ENCODE measurements at regions not wholly inside any gene's neighbourhood (a gene's known extent, or its start where the extent isn't known, plus 50 kb on each side); places are given as distances from the start of the nearest gene placed in this dataset.
"Not testable (repeated sequence)": the region's sequence is repeated elsewhere in the genome, so short reads cannot be mapped to it uniquely, and the experiment has no call there.

DNA sequence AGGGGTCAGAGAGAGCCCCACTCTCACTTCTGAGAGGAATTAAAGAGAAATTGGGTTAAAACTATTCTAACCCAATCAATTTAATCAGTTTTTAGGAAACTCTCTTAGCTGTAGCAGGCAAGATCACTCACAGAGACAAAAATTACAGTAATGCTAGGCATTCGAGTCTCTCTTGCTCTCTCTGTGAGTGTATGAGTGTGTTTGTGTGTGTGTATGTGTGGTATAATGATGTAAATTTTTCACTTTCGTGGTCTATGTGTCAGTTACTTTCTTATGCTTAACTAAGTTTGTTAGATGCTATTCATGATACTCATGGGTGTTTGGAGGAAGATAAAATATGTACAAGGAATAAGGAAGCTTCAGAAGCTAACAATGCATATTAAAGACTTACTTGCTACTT, 131.3 kb downstream of the FASLG start:
- DNase-seq (ENCODE audit: extremely low spot score), result no peak
- CTCF ChIA-PET, result interaction anchor here (0.8 kb wide), 1 partner anchor 9 kb away, joined by 3 read pairs; no protein-coding TSS in a partner anchor
- TF ChIP-seq FOXM1 (IDR thresholded peaks at IDR 0.05; ENCODE audit: borderline replicate concordance) (no peak), LEF1 (IDR thresholded peaks at IDR 0.05; ENCODE audit: borderline replicate concordance) (no peak)
- POLR2A ChIA-PET, result no interaction called here

DNA sequence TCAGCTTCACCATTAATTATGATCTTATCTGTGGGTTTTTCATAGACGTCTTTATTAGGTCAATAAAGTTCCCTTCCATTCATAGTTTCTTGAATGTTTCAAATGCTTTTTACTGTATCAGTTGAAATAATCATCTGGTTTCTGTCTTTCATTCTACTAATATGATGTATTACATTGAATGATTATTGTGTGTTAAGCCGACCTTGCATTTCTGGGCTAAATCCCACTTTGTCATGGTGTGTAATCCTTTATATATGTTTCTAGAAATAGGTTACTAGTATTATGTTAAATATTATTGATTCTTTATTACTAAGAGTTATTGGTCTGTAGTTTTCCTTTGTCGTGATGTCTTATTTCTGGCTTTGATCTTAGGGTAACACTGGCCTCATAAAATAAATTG, 134.9 kb downstream of the FASLG start:
- POLR2A ChIA-PET, result no interaction called here
- TF ChIP-seq SUZ12 (IDR thresholded peaks at IDR 0.05) (no peak), FOXM1 (IDR thresholded peaks at IDR 0.05; ENCODE audit: borderline replicate concordance) (no peak), NFRKB (IDR thresholded peaks at IDR 0.05) (no peak), ELF4 (IDR thresholded peaks at IDR 0.05) (no peak), SP1 (IDR thresholded peaks at IDR 0.05) (no peak), CTBP1 (IDR thresholded peaks at IDR 0.05; ENCODE audit: borderline replicate concordance) (no peak), HDGF (IDR thresholded peaks at IDR 0.05; ENCODE audit: borderline replicate concordance) (no peak), LEF1 (IDR thresholded peaks at IDR 0.05; ENCODE audit: borderline replicate concordance) (no peak), FOXK2 (IDR thresholded peaks at IDR 0.05) (no peak), ARNT (IDR thresholded peaks at IDR 0.05) (no peak), L3MBTL2 (conservative IDR thresholded peaks at IDR 0.05) (no peak), ZNF384 (IDR thresholded peaks at IDR 0.05) (no peak), FOXA1 (IDR thresholded peaks at IDR 0.05) (no peak)
- TF ChIP-seq, protein P1, sequence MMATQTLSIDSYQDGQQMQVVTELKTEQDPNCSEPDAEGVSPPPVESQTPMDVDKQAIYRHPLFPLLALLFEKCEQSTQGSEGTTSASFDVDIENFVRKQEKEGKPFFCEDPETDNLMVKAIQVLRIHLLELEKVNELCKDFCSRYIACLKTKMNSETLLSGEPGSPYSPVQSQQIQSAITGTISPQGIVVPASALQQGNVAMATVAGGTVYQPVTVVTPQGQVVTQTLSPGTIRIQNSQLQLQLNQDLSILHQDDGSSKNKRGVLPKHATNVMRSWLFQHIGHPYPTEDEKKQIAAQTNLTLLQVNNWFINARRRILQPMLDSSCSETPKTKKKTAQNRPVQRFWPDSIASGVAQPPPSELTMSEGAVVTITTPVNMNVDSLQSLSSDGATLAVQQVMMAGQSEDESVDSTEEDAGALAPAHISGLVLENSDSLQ (IDR thresholded peaks at IDR 0.05), result no peak
- CTCF ChIA-PET, result no interaction called here
- DNase-seq (ENCODE audit: extremely low spot score), result no peak

DNA sequence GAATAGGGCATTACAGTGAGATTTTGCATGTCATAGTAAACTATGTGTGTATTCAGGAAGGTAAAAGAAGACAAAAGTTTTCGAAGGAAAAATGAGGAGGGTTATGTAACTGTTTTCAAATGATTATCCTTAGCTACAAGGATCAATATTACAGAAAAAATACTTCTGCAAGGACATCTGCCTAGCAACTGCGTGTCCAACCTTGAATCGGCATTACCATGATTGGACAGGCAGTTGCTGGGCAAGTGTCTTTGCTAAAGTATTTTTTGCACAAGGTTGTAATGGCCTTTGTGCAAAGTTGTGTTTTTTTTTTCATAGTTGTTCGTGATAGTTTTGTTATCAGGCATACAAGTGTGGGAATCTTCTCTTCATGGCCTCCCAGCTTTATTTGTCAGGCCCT, 136.8 kb downstream of the FASLG start:
- POLR2A ChIA-PET, result no interaction called here

DNA sequence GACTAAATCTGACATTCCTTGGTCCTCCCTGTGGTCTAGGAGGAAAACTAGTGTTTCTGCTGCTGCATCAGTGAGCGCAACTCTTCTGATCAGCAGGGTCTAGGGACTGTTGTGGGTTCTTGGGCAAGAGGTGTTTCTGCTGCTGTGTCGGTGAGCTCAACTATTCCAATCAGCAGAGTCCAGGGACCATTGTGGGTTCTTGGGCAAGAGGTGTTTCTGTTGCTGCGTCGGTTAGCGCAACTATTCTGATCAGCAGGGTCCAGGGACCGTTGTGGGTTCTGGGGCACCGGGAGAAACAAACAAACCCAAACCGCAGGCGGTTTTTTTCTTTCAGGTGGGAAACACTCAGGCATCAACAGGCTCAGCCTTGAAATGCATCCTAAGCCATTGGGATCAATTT, 140.9 kb downstream of the FASLG start:
- CTCF ChIA-PET; DNase-seq (ENCODE audit: extremely low spot score); POLR2A ChIA-PET: not testable (repeated sequence)

More for the DNA sequence above, 136.8 kb downstream of the FASLG start:
- CTCF ChIA-PET, result no interaction called here
- TF ChIP-seq L3MBTL2 (conservative IDR thresholded peaks at IDR 0.05) (no peak), FOXA1 (IDR thresholded peaks at IDR 0.05) (no peak), ARNT (IDR thresholded peaks at IDR 0.05) (no peak), ZNF384 (IDR thresholded peaks at IDR 0.05) (no peak), LEF1 (IDR thresholded peaks at IDR 0.05; ENCODE audit: borderline replicate concordance) (no peak), CTBP1 (IDR thresholded peaks at IDR 0.05; ENCODE audit: borderline replicate concordance) (no peak), BHLHE40 (IDR thresholded peaks at IDR 0.05; ENCODE audit: borderline replicate concordance) (no peak), NFRKB (IDR thresholded peaks at IDR 0.05) (no peak), SUZ12 (IDR thresholded peaks at IDR 0.05) (no peak), FOXM1 (IDR thresholded peaks at IDR 0.05; ENCODE audit: borderline replicate concordance) (no peak), FOXK2 (IDR thresholded peaks at IDR 0.05) (no peak), TARDBP (IDR thresholded peaks at IDR 0.05) (no peak), HDGF (IDR thresholded peaks at IDR 0.05; ENCODE audit: borderline replicate concordance) (no peak)
- TF ChIP-seq, protein P1 (IDR thresholded peaks at IDR 0.05), result no peak
- no peak for DNase-seq (ENCODE audit: extremely low spot score)

DNA sequence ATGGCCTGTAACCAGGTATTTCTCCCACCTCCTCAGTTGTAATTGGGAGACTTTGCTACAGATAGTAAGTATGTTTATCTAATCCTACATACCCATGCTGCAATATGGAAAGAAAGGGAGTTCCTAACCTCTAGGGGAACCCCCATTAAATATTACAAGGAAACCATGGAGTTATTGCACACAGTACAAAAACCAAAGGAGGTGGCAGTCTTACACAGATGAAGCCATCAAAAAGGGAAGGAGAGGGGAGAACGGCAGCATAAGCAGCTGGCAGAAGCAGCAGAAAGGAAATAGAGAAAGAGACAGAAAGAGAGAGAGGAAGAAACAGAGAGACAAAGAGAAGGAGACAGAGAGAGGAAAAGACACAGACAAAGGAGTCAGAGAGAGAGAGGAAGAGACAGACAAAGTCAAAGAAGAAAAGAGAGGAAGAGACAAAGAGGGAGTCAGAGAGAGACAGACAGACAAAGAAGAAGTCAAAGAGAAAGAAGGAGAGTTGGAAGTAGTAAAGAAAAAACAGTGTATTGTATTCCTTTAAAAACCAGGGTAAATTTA, 142.9 kb downstream of the FASLG start:
- DNase-seq (ENCODE audit: extremely low spot score), result no peak
- POLR2A ChIA-PET, result no interaction called here
- CTCF ChIA-PET, result no interaction called here
- TF ChIP-seq TARDBP (IDR thresholded peaks at IDR 0.05), result no peak
- TF ChIP-seq CTBP1 (IDR thresholded peaks at IDR 0.05; ENCODE audit: borderline replicate concordance), result no peak
- TF ChIP-seq ELF4 (IDR thresholded peaks at IDR 0.05), result no peak
- TF ChIP-seq ARNT (IDR thresholded peaks at IDR 0.05), result no peak
- TF ChIP-seq HDGF (IDR thresholded peaks at IDR 0.05; ENCODE audit: borderline replicate concordance), result no peak
- TF ChIP-seq BHLHE40 (IDR thresholded peaks at IDR 0.05; ENCODE audit: borderline replicate concordance), result no peak
- no peak for TF ChIP-seq ZNF384 (IDR thresholded peaks at IDR 0.05)
- no peak for TF ChIP-seq SUZ12 (IDR thresholded peaks at IDR 0.05)
- no peak for TF ChIP-seq FOXK2 (IDR thresholded peaks at IDR 0.05)
- no peak for TF ChIP-seq SP1 (IDR thresholded peaks at IDR 0.05)
- no peak for TF ChIP-seq FOXM1 (IDR thresholded peaks at IDR 0.05; ENCODE audit: borderline replicate concordance)
- no peak for TF ChIP-seq L3MBTL2 (conservative IDR thresholded peaks at IDR 0.05)
- TF ChIP-seq LEF1 (IDR thresholded peaks at IDR 0.05; ENCODE audit: borderline replicate concordance), result no peak
- TF ChIP-seq, protein P1 (IDR thresholded peaks at IDR 0.05), result no peak
- no peak for TF ChIP-seq FOXA1 (IDR thresholded peaks at IDR 0.05)
- no peak for TF ChIP-seq NFRKB (IDR thresholded peaks at IDR 0.05)

DNA sequence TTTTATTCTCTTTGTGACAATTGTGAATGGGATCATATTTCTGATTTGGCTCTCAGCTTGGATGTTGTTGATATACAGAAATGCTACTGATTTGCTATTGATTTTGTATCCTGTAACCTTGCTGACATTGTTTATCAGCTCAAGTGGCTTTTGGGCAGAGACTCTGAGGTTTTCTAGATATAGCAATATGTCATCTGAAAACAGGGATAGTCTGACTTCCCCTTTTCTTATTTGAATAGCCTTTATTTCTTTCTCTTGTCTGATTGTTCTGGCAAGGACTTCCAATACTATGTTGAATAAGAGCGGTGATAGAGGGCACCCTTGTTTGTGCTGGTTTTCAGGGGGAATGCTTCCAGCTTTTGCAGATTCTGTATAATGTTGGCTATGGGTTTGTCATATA, 150.8 kb downstream of the FASLG start:
- ChIA-PET POLR2A (no interaction called here), CTCF (no interaction called here)
- DNase-seq (ENCODE audit: extremely low spot score), result no peak
- TF ChIP-seq FOXM1 (IDR thresholded peaks at IDR 0.05; ENCODE audit: borderline replicate concordance), result no peak
- TF ChIP-seq CTBP1 (IDR thresholded peaks at IDR 0.05; ENCODE audit: borderline replicate concordance), result no peak
- TF ChIP-seq ELF4 (IDR thresholded peaks at IDR 0.05), result no peak
- TF ChIP-seq, protein P1 (IDR thresholded peaks at IDR 0.05), result no peak
- TF ChIP-seq ARNT (IDR thresholded peaks at IDR 0.05), result no peak
- TF ChIP-seq FOXK2 (IDR thresholded peaks at IDR 0.05), result no peak
- TF ChIP-seq TARDBP (IDR thresholded peaks at IDR 0.05), result no peak
- TF ChIP-seq FOXA1 (IDR thresholded peaks at IDR 0.05), result no peak
- no peak for TF ChIP-seq SP1 (IDR thresholded peaks at IDR 0.05)
- no peak for TF ChIP-seq LEF1 (IDR thresholded peaks at IDR 0.05; ENCODE audit: borderline replicate concordance)
- TF ChIP-seq ZNF384 (IDR thresholded peaks at IDR 0.05), result no peak

Measured in HEK293T (cell line).